Panc1 (cell line): ENCODE measurements at regions not wholly inside any gene's neighbourhood (a gene's known extent, or its start where the extent isn't known, plus 50 kb on each side); places are given as distances from the start of the nearest gene placed in this dataset.

Experiments
- ATAC-seq: fragments of 200-7000 bp; cut with Tn5 transposase; 2 replicates; pipeline ENCODE4 v1.9.1; 2020; ENCODE audit warnings: mild to moderate bottlenecking, moderate library complexity
- BruUV-seq: library from RNA; stranded (reverse); fragments of 400-500 nt; replicated peaks from 2 replicates; lab custom pipeline; 2021; lab: Mats Ljungman, UMichigan
- CTCF ChIA-PET: fragments of 300-600 bp; sonication (Branson Sonifier 250); formaldehyde crosslinking; loops from one replicate; lab custom pipeline; 2022; ENCODE audit warnings: antibody characterized with exemption; lab: Charles Lee
- POLR2A ChIA-PET: fragments of 300-600 bp; sonication (Branson Sonifier 250); formaldehyde crosslinking; loops from one replicate; lab custom pipeline; 2022; ENCODE audit warnings: antibody characterized with exemption; lab: Charles Lee
- DNase-seq: peaks from one replicate; pipeline ENCODE4 v3.0.0-alpha.2; 2010; ENCODE audit warnings: low read depth, low spot score
- H3K27ac ChIP-seq: 2 replicates; pipeline ENCODE4 v1.5.1; 2011; ENCODE audit warnings: mild to moderate bottlenecking, low read length, inconsistent platforms
- H3K27me3 ChIP-seq: fragments of 200-500 bp; sonication (Bioruptor generic); 2 replicates; pipeline ENCODE4 v1.6.0; 2014; ENCODE audit warnings: low read length, inconsistent platforms; ENCODE audit not compliant: control insufficient read depth, insufficient read depth
- H3K36me3 ChIP-seq: fragments of 200-500 bp; sonication (Bioruptor generic); 2 replicates; pipeline ENCODE4 v1.5.1; 2014; ENCODE audit warnings: inconsistent platforms, mild to moderate bottlenecking, low read length, moderate library complexity; ENCODE audit not compliant: control insufficient read depth, insufficient read depth
- H3K4me1 ChIP-seq: 2 replicates; pipeline ENCODE4 v1.5.1; 2011; ENCODE audit warnings: inconsistent platforms, mild to moderate bottlenecking, low read length, moderate library complexity; ENCODE audit not compliant: control insufficient read depth, insufficient read depth
- H3K4me3 ChIP-seq, 2 experiments: 2 replicates each; pipeline ENCODE4 v1.5.1; 2011 to 2012; ENCODE audit warnings: low read depth in 2 of 2, low read length in 2 of 2, mild to moderate bottlenecking in 2 of 2, inconsistent platforms in 1 of 2, moderate library complexity in 1 of 2
- H3K9me3 ChIP-seq: fragments of 200-500 bp; sonication (Bioruptor generic); 2 replicates; pipeline ENCODE4 v1.5.1; 2014; ENCODE audit warnings: low read depth, mild to moderate bottlenecking, inconsistent platforms, low read length, moderate library complexity; ENCODE audit not compliant: control insufficient read depth, insufficient read depth
- CTCF ChIP-seq: fragments of 450-650 bp; IDR thresholded peaks from 2 replicates; pipeline ENCODE4 v1.5.1; 2017; ENCODE audit warnings: mild to moderate bottlenecking
- POLR2AphosphoS5 ChIP-seq: IDR thresholded peaks from 2 replicates; pipeline ENCODE4 v1.6.1; 2012; ENCODE audit warnings: mild to moderate bottlenecking, low read depth, low read length, moderate library complexity
- SIN3A ChIP-seq: IDR thresholded peaks from 2 replicates; pipeline ENCODE4 v1.6.1; 2012; ENCODE audit warnings: low read depth, mild to moderate bottlenecking, low read length, moderate library complexity, borderline replicate concordance; ENCODE audit not compliant: insufficient read depth
- TCF7L2 ChIP-seq: IDR thresholded peaks from 2 replicates; pipeline ENCODE4 v1.6.1; 2011; ENCODE audit warnings: mild to moderate bottlenecking, low read depth, low read length, inconsistent platforms
- in situ Hi-C: cut with HindIII; loops from 2 replicates; pipeline ENCODE4 v1.10.0; 2016; ENCODE audit warnings: low sequenced_read_pairs, low pct_unique_long_range_greater_than_20kb
- intact Hi-C: fragments of 100-400 bp; cut with micrococcal nuclease; formaldehyde crosslinking; loops from one replicate; pipeline ENCODE4 v1.10.0; 2022; ENCODE audit not compliant: unreplicated experiment
- TF ChIP-seq, protein P1 (sequence below), 2 experiments: IDR thresholded peaks; 2 replicates each; pipeline ENCODE4 v1.6.1; 2011 to 2012; ENCODE audit warnings: low read depth in 2 of 2, control low read depth in 1 of 2, low read length in 1 of 2, mild to moderate bottlenecking in 1 of 2, moderate library complexity in 1 of 2; ENCODE audit not compliant: insufficient read depth in 1 of 2

DNA sequence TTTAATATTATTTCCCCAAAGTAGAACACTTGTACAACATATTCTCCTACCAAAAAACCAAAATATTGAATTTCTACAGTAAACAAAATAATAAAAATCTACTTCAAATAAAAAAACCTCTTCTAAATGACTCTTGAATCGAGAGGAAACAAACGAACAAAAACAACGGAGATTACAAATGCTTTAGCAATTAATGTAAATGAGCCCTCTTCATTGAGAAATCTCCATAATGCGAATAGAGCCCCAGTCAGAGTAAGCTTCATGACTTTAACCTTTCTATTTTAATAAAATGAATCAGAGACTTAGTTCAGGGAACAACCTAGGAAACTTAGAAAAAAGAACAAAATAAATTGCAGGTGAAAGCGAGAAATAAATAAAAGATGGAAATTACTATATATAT is 129.3 kb upstream of the SEMA6A start:
- no peak overlapping the region for H3K4me3 ChIP-seq
- H3K27me3 ChIP-seq: no peaks in the 10 kb centered on the region
- DNase-seq: no peak
- ChIA-PET POLR2A (no interaction called here), CTCF (no interaction called here)
- ATAC-seq: no peak
- BruUV-seq: no TSS peak
- intact Hi-C loops: no loop called here
- in situ Hi-C loops: no loop called here
- no peaks in the 10 kb centered on the region for H3K4me1 ChIP-seq
- no peak overlapping the region for H3K27ac ChIP-seq
- TF ChIP-seq POLR2AphosphoS5 (no peak), TCF7L2 (no peak), SIN3A (no peak), CTCF (no peak)
- TF ChIP-seq, protein P1, sequence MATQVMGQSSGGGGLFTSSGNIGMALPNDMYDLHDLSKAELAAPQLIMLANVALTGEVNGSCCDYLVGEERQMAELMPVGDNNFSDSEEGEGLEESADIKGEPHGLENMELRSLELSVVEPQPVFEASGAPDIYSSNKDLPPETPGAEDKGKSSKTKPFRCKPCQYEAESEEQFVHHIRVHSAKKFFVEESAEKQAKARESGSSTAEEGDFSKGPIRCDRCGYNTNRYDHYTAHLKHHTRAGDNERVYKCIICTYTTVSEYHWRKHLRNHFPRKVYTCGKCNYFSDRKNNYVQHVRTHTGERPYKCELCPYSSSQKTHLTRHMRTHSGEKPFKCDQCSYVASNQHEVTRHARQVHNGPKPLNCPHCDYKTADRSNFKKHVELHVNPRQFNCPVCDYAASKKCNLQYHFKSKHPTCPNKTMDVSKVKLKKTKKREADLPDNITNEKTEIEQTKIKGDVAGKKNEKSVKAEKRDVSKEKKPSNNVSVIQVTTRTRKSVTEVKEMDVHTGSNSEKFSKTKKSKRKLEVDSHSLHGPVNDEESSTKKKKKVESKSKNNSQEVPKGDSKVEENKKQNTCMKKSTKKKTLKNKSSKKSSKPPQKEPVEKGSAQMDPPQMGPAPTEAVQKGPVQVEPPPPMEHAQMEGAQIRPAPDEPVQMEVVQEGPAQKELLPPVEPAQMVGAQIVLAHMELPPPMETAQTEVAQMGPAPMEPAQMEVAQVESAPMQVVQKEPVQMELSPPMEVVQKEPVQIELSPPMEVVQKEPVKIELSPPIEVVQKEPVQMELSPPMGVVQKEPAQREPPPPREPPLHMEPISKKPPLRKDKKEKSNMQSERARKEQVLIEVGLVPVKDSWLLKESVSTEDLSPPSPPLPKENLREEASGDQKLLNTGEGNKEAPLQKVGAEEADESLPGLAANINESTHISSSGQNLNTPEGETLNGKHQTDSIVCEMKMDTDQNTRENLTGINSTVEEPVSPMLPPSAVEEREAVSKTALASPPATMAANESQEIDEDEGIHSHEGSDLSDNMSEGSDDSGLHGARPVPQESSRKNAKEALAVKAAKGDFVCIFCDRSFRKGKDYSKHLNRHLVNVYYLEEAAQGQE (IDR thresholded peaks at IDR 0.05; ENCODE audit: insufficient read depth in 1 of 2, low read depth in 2 of 2, low read length in 1 of 2): no peak
- H3K9me3 ChIP-seq: no peaks in the 10 kb centered on the region
- no peaks in the 10 kb centered on the region for H3K36me3 ChIP-seq

GRCh38 chr5:116703328-116703727 is 128.7 kb upstream of the SEMA6A start:
- DNase-seq (no peak), ATAC-seq (no peak)
- intact Hi-C loops: no loop called here
- TF ChIP-seq POLR2AphosphoS5 (no peak), SIN3A (no peak), CTCF (no peak), TCF7L2 (no peak)
- TF ChIP-seq, protein P1 (IDR thresholded peaks at IDR 0.05; ENCODE audit: insufficient read depth in 1 of 2, low read depth in 2 of 2, low read length in 1 of 2): no peak
- no peaks in the 10 kb centered on the region for H3K4me1 ChIP-seq
- in situ Hi-C loops: no loop called here
- no peaks in the 10 kb centered on the region for H3K9me3 ChIP-seq
- ChIA-PET POLR2A (no interaction called here), CTCF (no interaction called here)
- no TSS peak for BruUV-seq
- no peaks in the 10 kb centered on the region for H3K27me3 ChIP-seq
- no peak overlapping the region for H3K27ac ChIP-seq
- H3K36me3 ChIP-seq: no peaks in the 10 kb centered on the region
- H3K4me3 ChIP-seq: no peak overlapping the region
